Activated naive CD8-positive, alpha-beta T cell treated with anti-CD3 and anti-CD28 coated beads for 36 hours (primary cell): ENCODE measurements at regions not wholly inside any gene's neighbourhood (a gene's known extent, or its start where the extent isn't known, plus 50 kb on each side); places are given as distances from the start of the nearest gene placed in this dataset.

Experiments
- DNase-seq: peaks from one replicate; pipeline ENCODE4 v3.0.0; 2021
- H3K27ac Mint-ChIP-seq: one replicate; pipeline ENCODE4 v1.8.0; 2022; ENCODE audit warnings: mild to moderate bottlenecking, moderate library complexity, mixed read lengths
- H3K27me3 Mint-ChIP-seq: one replicate; pipeline ENCODE4 v1.8.0; 2022; ENCODE audit warnings: mild to moderate bottlenecking, mixed read lengths
- H3K36me3 Mint-ChIP-seq: one replicate; pipeline ENCODE4 v1.8.0; 2021; ENCODE audit warnings: mild to moderate bottlenecking, mixed read lengths
- H3K4me1 Mint-ChIP-seq: one replicate; pipeline ENCODE4 v1.8.0; 2021; ENCODE audit warnings: mixed read lengths
- H3K4me3 Mint-ChIP-seq: one replicate; pipeline ENCODE4 v1.8.0; 2022; ENCODE audit warnings: mild to moderate bottlenecking, moderate library complexity, mixed read lengths
- H3K9me3 Mint-ChIP-seq: one replicate; pipeline ENCODE4 v1.8.0; 2022; ENCODE audit warnings: mixed read lengths

DNA sequence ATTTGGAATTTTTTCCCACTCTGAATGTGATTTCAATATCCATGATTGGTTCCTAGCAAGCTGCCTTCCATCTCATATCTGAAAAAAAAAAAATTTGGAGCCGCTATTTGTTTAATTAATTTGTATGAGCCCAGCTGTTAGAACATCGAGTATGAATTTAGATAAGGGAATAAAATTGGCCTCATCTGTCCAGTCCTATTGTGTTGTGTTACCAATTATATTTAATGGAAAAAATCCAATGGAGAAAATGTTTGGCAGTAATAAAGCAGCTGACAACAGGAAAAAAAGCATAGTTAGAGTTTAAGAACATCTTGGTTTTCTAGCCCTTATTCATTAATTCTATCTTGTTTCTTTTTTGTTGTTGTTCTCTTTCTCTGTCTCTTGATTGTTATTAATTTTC lies 735.6 kb upstream of the RIOK2 start:
- Mint-ChIP-seq H3K27ac (no peak overlapping the region), H3K9me3 (no peaks in the 10 kb centered on the region), H3K4me3 (no peak overlapping the region), H3K27me3 (no peaks in the 10 kb centered on the region), H3K36me3 (no peaks in the 10 kb centered on the region), H3K4me1 (no peaks in the 10 kb centered on the region)
- no peak for DNase-seq

DNA sequence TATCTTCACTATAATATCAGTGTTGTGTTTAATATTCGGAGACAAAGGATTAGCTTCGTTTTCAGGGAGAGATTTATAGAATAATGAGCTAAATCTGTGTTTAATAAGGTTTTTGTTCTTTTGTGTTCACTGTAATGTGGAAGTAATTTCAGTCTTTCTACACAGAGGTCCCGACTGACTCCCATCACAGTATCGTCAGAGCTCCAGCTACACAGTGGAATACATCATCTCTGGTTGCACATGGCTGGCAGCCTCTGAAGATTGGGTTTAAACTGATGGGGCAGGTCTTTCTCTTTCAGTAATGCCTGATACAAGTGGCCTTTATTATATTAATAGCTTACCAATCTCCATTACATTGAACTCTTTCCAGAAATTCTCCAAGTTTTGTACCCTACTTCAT lies 736.7 kb upstream of the RIOK2 start:
- Mint-ChIP-seq H3K4me3 (no peak overlapping the region), H3K9me3 (no peaks in the 10 kb centered on the region), H3K4me1 (no peaks in the 10 kb centered on the region), H3K36me3 (no peaks in the 10 kb centered on the region), H3K27ac (no peak overlapping the region), H3K27me3 (no peaks in the 10 kb centered on the region)
- DNase-seq, result no peak

DNA sequence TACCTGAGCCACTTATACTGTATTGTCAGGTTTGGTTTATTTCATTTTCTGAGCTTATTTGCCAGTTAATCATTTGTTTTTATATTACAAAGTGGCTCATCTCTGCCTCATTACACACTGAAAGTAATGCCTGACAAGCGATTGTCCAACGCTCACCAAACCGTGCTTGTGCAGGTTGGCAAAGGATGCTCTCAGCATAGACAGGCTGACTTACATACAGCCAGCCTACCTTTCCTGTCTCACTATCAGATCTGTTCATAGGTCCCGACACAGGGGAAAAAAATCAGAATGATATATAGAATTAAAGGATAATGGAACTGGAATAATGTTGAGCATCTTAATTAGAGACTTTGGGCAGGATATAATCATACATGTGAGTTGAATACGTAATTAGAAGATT lies 739.7 kb upstream of the RIOK2 start:
- H3K36me3 Mint-ChIP-seq, result no peaks in the 10 kb centered on the region
- H3K27me3 Mint-ChIP-seq, result no peaks in the 10 kb centered on the region
- no peak overlapping the region for H3K27ac Mint-ChIP-seq
- DNase-seq, result no peak
- no peak overlapping the region for H3K4me3 Mint-ChIP-seq
- H3K4me1 Mint-ChIP-seq, result no peaks in the 10 kb centered on the region
- H3K9me3 Mint-ChIP-seq, result no peaks in the 10 kb centered on the region

DNA sequence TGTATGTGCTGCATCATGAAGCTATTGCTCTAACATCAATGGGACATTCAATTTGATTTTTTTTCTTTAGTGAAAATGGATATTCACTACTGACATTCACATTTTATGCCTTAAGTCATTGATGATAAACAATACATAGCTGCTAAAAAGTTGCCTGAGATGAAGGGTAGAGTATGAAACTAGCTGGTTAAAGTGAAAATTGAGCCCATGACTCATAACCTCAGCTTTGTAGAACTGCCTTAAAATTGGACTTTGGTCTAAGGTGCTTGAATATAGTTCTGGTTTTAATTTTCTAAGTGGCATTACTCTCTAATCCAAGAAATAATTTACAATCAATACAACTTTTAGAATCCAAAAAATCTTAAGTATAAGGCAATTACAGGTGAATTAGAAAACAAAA lies 740.4 kb upstream of the RIOK2 start:
- no peaks in the 10 kb centered on the region for H3K4me1 Mint-ChIP-seq
- no peaks in the 10 kb centered on the region for H3K36me3 Mint-ChIP-seq
- no peak overlapping the region for H3K4me3 Mint-ChIP-seq
- H3K9me3 Mint-ChIP-seq, result no peaks in the 10 kb centered on the region
- no peak overlapping the region for H3K27ac Mint-ChIP-seq
- no peaks in the 10 kb centered on the region for H3K27me3 Mint-ChIP-seq
- DNase-seq, result no peak

DNA sequence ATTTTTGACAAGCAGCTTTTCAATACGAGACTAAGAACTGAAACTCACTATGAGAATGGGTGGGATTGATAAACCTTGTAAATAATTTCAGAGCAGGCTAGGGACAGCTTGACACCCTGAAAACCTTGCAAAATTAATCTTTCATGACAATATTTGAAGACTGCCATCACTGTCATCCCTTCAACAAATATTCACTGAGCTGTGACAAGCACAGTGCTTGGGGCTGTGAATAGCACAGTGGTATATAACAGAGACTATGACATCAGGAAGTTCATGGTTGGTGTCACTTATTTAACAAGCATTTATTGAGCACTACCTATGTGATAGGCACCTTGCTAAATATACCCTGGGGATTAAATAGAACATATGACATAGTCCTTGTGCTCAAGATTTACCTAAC lies 741.0 kb upstream of the RIOK2 start:
- Mint-ChIP-seq H3K27me3 (no peaks in the 10 kb centered on the region), H3K4me1 (no peaks in the 10 kb centered on the region)

DNA sequence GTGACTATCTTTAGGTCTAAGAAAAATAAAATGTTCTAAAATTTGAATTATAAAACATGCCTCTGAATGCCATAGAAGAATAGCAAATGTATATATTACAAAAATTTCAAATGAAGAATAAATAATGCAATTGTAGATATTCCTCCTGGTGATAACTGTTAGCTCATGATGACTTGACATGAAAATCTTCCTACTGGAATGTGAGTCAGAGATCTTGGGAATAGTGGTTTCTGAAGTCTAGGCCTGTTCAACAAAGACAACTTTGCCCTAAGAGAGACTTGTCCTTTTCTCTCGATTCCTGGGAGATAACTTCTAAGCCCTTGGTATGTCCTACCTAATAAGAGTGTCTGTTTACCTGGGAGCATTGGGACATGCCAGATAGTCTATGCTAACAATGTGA lies 746.3 kb upstream of the RIOK2 start:
- Mint-ChIP-seq H3K27me3 (peaks cover 3% of the 10 kb centered on the region), H3K4me3 (no peak overlapping the region)

More for the DNA sequence above, 741.0 kb upstream of the RIOK2 start:
- DNase-seq, result no peak
- Mint-ChIP-seq H3K4me3 (no peak overlapping the region), H3K9me3 (no peaks in the 10 kb centered on the region), H3K27ac (no peak overlapping the region), H3K36me3 (no peaks in the 10 kb centered on the region)

DNA sequence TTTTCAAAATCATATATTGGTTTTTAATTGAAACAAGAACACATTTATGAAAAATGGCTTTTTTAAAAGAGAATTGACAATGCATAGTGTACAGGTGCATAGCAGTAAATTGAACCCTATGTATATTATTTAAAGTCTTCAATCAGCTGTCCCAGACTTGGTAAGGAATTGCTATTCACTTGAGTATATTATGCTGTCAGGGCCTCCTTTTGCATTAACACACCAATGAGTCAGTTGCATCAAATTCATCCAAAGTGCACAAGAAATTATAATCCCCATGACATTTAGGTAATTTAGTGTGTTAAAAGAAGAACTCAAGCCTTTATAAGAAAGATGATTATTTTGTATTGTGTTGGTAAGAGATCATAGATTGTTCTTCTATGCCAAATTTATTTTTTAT lies 748.8 kb upstream of the RIOK2 start:
- H3K27me3 Mint-ChIP-seq, result peaks cover 3% of the 10 kb centered on the region

More for the DNA sequence above, 746.3 kb upstream of the RIOK2 start:
- Mint-ChIP-seq H3K4me1 (no peaks in the 10 kb centered on the region), H3K9me3 (no peaks in the 10 kb centered on the region), H3K36me3 (no peaks in the 10 kb centered on the region), H3K27ac (no peak overlapping the region)
- DNase-seq, result no peak

DNA sequence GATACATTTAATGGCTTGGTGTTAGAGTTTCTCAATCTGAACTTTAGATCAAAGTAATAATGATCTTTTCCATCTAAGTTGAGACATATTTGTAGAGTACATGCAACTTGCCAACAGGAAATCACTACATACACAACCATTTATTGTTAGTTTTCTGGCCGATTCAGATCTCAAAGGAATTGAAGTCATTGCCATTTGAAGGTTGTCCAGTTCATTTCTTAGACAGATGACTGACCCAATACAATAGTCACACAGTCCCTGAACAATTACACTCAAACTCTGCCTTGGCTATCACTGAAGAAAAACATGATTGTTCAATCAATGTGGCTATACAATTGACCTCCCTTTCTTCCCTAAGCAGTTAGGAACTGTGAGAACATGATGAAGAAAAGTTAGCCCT lies 753.2 kb upstream of the RIOK2 start:
- no peaks in the 10 kb centered on the region for H3K4me1 Mint-ChIP-seq
- H3K27ac Mint-ChIP-seq, result no peak overlapping the region
- no peaks in the 10 kb centered on the region for H3K9me3 Mint-ChIP-seq
- DNase-seq, result no peak
- no peaks in the 10 kb centered on the region for H3K36me3 Mint-ChIP-seq
- H3K27me3 Mint-ChIP-seq, result peaks cover 3% of the 10 kb centered on the region
- no peak overlapping the region for H3K4me3 Mint-ChIP-seq

More for the DNA sequence above, 748.8 kb upstream of the RIOK2 start:
- DNase-seq, result no peak
- Mint-ChIP-seq H3K4me3 (no peak overlapping the region), H3K36me3 (no peaks in the 10 kb centered on the region), H3K4me1 (no peaks in the 10 kb centered on the region), H3K9me3 (no peaks in the 10 kb centered on the region), H3K27ac (no peak overlapping the region)

DNA sequence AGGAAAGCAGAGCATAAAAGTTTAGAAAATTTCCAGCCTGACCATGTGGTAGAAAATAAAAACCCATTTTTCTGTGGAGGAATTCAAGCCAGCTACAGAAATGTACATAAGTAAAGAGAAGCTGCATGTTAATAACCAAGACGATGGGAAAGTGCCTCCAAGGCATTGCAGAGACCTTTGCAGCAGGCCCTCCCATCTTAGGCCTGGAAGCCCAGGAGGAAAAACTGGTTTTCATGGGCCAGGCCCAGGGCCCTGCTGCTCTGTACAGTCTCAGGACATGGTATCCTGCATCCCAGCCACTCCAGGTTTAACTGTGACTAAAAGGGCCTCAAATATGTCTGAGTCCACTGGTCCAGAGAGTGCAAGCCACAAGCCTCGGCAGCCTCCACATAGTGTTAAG lies 754.8 kb upstream of the RIOK2 start:
- Mint-ChIP-seq H3K36me3 (no peaks in the 10 kb centered on the region), H3K27ac (no peak overlapping the region), H3K4me3 (no peak overlapping the region), H3K9me3 (no peaks in the 10 kb centered on the region), H3K27me3 (peaks cover 3% of the 10 kb centered on the region), H3K4me1 (no peaks in the 10 kb centered on the region)
- no peak for DNase-seq

DNA sequence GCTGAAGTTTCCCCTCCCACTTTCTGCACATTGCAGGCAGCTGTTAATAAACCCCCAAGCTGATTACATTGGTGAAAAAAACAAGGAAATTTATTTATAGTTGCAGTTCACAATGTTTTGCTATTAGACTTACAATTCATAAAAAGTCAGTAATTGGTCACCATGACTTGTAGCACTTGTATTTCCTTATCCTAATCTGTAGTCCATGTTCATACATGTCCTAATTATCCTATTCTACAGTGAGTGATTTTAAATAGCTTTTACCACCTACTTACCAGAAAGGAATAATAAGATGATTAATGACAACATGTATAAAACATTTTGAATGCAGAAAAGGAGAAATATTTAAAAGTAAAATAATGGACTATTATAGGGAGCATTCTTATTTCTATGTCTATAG lies 760.0 kb upstream of the RIOK2 start:
- H3K9me3 Mint-ChIP-seq, result no peaks in the 10 kb centered on the region
- H3K36me3 Mint-ChIP-seq, result no peaks in the 10 kb centered on the region
- H3K4me1 Mint-ChIP-seq, result no peaks in the 10 kb centered on the region
- DNase-seq, result no peak
- no peaks in the 10 kb centered on the region for H3K27me3 Mint-ChIP-seq
- H3K27ac Mint-ChIP-seq, result no peak overlapping the region
- no peak overlapping the region for H3K4me3 Mint-ChIP-seq

DNA sequence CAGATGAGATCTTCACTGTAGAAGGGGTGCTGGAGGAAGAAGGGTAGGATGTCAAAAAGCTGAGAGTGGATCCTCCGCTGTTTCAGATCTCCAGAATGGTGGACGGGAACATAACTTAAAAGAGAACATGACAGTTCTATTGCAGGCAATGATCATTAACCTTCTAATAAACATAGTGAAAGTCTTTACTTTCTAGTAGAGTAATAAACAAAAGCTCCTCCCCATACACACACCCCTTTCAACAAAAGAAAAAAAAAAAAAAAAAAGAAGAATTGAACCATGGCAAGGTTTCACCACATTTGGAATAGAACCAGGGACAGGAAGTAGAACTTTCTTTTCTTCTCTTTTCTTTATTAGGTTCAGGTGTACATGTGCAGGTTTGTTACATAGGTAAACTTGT lies 768.1 kb upstream of the RIOK2 start:
- Mint-ChIP-seq H3K36me3 (peaks cover 1% of the 10 kb centered on the region), H3K9me3 (peaks cover 8% of the 10 kb centered on the region), H3K4me1 (no peaks in the 10 kb centered on the region), H3K27ac (no peak overlapping the region), H3K4me3 (no peak overlapping the region), H3K27me3 (no peaks in the 10 kb centered on the region)
- no peak for DNase-seq

DNA sequence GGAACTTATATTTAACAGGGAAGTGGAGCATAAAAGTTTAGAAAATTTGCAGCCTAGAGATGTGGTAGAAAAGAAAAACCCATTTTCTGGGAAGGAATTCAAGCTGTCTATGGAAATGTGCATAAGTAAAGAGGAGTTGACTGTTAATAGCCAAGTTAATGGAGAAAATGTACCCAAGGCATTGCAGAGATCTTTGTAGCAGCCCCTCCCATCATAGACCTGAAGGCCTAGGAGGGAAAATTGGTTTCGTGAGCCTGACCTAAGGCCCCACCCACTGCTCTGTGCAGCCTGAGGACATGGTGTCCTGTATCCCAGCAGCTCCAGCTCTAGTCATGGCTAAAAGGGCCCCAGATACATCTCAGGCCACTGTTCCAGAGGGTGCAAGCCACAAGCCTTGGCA lies 772.4 kb upstream of the RIOK2 start:
- DNase-seq, result no peak
- H3K9me3 Mint-ChIP-seq, result peaks cover 7% of the 10 kb centered on the region
- no peak overlapping the region for H3K4me3 Mint-ChIP-seq
- no peaks in the 10 kb centered on the region for H3K4me1 Mint-ChIP-seq
- peaks cover 1% of the 10 kb centered on the region for H3K36me3 Mint-ChIP-seq
- no peak overlapping the region for H3K27ac Mint-ChIP-seq
- H3K27me3 Mint-ChIP-seq, result no peaks in the 10 kb centered on the region

DNA sequence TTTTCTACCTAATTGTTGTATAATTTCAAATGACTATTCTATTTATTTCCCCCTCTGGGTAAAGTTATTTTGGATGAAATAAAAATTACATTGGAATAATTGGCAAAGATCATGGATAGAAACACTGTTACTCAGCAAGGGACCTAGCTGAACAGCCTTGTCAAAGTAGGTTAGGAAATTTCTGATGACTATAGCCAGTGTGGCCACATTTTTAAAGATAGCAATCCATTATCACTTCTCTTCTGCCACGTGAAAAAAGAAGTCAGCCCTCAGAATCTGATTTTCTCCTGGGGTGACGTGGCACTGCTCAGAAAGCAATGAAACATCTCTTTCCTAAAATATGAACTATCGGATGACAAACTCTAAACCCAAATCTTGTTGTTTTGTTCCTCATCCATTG lies 784.2 kb upstream of the RIOK2 start:
- no peak for DNase-seq
- Mint-ChIP-seq H3K9me3 (no peaks in the 10 kb centered on the region), H3K27ac (no peak overlapping the region), H3K36me3 (no peaks in the 10 kb centered on the region), H3K4me3 (no peak overlapping the region), H3K27me3 (no peaks in the 10 kb centered on the region), H3K4me1 (no peaks in the 10 kb centered on the region)

DNA sequence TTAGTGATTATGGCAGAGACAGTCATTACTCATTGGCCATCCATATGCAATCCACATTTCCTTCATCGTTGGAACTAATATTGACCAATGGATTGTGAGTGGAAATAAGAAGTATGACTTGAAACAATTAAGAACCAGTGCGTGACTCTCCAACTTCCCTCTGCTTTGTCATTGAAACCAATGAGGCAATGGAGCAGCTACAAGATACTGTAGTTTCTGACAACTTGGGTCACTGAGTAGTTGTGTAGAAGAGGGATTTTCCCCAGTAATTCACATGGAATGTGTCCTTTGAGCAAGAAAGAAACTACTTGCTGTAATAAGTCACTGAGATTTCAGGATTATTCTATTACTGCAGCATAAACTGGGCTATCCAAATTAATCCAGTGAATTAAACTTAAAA lies 785.3 kb upstream of the RIOK2 start:
- no peaks in the 10 kb centered on the region for H3K9me3 Mint-ChIP-seq
- no peaks in the 10 kb centered on the region for H3K36me3 Mint-ChIP-seq
- no peak overlapping the region for H3K27ac Mint-ChIP-seq
- DNase-seq, result no peak
- no peak overlapping the region for H3K4me3 Mint-ChIP-seq
- no peaks in the 10 kb centered on the region for H3K4me1 Mint-ChIP-seq
- H3K27me3 Mint-ChIP-seq, result no peaks in the 10 kb centered on the region

DNA sequence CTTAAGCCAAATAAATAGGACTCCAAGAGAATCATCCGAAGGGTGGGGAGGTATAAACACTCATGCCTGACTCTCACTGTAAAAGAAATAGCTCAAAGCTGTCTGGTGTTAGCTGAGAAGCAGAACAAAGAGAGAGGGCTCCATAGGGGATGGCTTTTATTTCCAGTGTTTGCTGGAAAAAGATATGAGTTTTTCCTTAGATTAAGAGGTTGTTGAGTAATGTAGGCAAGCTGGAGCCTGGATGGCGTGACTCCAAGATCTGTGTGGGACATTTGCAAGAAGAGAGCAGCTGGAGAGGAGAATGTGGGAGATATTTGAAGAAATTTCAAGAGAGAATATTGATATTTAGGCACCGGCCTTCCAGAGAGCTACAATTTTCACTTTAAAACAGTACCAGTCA lies 793.7 kb upstream of the RGMB start:
- H3K27ac Mint-ChIP-seq, result no peak overlapping the region

DNA sequence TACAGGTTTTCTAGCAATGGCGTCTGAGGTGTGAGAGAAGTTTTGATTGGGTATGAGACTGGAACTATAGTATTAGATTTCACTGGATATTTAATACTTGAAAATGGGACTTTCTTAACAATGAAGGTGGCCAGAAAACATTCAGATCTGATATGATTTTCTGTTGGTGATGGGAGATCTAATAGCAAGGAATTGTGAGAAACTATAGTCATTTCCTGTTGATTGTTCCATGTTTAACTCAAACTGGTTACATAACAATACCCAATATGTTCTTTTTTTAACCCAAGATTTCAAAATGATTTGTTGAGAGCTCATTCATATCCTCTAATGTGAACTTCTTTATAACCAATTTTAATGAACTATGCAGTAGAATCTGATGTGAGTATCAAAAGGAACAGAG lies 793.2 kb upstream of the RGMB start:
- Mint-ChIP-seq H3K4me1 (no peaks in the 10 kb centered on the region), H3K27ac (no peak overlapping the region), H3K27me3 (no peaks in the 10 kb centered on the region), H3K4me3 (no peak overlapping the region), H3K36me3 (no peaks in the 10 kb centered on the region), H3K9me3 (no peaks in the 10 kb centered on the region)
- DNase-seq, result no peak

More for the DNA sequence above, 793.7 kb upstream of the RGMB start:
- Mint-ChIP-seq H3K9me3 (no peaks in the 10 kb centered on the region), H3K4me1 (no peaks in the 10 kb centered on the region), H3K36me3 (no peaks in the 10 kb centered on the region), H3K4me3 (no peak overlapping the region), H3K27me3 (no peaks in the 10 kb centered on the region)
- DNase-seq, result no peak

DNA sequence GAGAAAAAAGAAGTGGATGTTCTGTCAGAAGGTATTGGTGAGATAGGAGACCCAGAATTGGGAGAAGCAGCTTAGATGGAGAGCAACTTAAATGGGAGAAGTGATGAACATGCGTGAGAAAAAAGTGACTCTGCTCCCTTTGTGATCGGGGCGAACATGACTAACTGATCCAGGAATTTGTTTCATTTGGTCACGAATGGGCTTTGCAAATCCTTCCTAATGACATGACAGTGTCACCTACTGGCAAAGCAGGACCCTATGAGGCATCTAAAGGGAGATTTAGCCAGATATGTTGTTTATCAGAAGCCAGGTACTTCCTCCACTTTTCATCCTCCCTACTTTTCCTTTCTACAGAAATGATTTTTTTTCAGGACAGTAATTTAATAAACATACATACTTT lies 787.4 kb upstream of the RGMB start:
- H3K36me3 Mint-ChIP-seq, result no peaks in the 10 kb centered on the region
- no peak overlapping the region for H3K27ac Mint-ChIP-seq
- H3K4me3 Mint-ChIP-seq, result no peak overlapping the region

More for the DNA sequence above, 787.4 kb upstream of the RGMB start:
- no peaks in the 10 kb centered on the region for H3K27me3 Mint-ChIP-seq
- no peaks in the 10 kb centered on the region for H3K4me1 Mint-ChIP-seq
- no peak for DNase-seq
- peaks cover 3% of the 10 kb centered on the region for H3K9me3 Mint-ChIP-seq
